ENCODE measurements at regions not wholly inside any gene's neighbourhood (a gene's known extent, or its start where the extent isn't known, plus 50 kb on each side); places are given as distances from the start of the nearest gene placed in this dataset.

DNA sequence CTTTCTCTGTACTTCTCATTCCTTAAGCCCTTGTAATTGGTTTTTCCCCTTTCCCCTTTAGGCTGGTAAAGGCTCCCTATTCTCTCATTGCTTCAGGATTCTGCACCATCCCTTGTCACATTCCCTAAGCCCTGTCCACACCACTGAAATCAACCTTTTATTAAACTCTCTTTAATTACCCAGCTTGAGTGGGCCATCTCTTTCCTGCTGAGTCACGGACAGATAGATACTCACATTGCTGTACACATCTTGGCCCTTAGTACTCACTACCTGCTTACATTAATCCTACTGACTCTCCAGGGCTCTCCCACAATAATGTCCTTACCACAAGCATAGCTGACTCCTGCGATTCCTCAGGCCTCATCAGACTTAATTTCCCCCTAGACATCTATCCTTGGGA lies 94.0 kb upstream of the PCGF5 start:
- TF ChIP-seq, protein P1, sequence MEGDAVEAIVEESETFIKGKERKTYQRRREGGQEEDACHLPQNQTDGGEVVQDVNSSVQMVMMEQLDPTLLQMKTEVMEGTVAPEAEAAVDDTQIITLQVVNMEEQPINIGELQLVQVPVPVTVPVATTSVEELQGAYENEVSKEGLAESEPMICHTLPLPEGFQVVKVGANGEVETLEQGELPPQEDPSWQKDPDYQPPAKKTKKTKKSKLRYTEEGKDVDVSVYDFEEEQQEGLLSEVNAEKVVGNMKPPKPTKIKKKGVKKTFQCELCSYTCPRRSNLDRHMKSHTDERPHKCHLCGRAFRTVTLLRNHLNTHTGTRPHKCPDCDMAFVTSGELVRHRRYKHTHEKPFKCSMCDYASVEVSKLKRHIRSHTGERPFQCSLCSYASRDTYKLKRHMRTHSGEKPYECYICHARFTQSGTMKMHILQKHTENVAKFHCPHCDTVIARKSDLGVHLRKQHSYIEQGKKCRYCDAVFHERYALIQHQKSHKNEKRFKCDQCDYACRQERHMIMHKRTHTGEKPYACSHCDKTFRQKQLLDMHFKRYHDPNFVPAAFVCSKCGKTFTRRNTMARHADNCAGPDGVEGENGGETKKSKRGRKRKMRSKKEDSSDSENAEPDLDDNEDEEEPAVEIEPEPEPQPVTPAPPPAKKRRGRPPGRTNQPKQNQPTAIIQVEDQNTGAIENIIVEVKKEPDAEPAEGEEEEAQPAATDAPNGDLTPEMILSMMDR (IDR thresholded peaks at IDR 0.05; ENCODE audit: insufficient read depth, low read length): no peak
- no peak for TF ChIP-seq POLR2AphosphoS5 (IDR thresholded peaks at IDR 0.05; ENCODE audit: low read depth)
- no peak for TF ChIP-seq SPI1 (IDR thresholded peaks at IDR 0.05; ENCODE audit: borderline replicate concordance, low read depth)
- TF ChIP-seq, protein P2, sequence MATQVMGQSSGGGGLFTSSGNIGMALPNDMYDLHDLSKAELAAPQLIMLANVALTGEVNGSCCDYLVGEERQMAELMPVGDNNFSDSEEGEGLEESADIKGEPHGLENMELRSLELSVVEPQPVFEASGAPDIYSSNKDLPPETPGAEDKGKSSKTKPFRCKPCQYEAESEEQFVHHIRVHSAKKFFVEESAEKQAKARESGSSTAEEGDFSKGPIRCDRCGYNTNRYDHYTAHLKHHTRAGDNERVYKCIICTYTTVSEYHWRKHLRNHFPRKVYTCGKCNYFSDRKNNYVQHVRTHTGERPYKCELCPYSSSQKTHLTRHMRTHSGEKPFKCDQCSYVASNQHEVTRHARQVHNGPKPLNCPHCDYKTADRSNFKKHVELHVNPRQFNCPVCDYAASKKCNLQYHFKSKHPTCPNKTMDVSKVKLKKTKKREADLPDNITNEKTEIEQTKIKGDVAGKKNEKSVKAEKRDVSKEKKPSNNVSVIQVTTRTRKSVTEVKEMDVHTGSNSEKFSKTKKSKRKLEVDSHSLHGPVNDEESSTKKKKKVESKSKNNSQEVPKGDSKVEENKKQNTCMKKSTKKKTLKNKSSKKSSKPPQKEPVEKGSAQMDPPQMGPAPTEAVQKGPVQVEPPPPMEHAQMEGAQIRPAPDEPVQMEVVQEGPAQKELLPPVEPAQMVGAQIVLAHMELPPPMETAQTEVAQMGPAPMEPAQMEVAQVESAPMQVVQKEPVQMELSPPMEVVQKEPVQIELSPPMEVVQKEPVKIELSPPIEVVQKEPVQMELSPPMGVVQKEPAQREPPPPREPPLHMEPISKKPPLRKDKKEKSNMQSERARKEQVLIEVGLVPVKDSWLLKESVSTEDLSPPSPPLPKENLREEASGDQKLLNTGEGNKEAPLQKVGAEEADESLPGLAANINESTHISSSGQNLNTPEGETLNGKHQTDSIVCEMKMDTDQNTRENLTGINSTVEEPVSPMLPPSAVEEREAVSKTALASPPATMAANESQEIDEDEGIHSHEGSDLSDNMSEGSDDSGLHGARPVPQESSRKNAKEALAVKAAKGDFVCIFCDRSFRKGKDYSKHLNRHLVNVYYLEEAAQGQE (IDR thresholded peaks at IDR 0.05; ENCODE audit: insufficient replicate concordance, low read depth): no peak
- no peak for TF ChIP-seq GABPA (IDR thresholded peaks at IDR 0.05; ENCODE audit: low read depth)

All from HL-60 (cell line).